ENCODE measurements at regions not wholly inside any gene's neighbourhood (a gene's known extent, or its start where the extent isn't known, plus 50 kb on each side); places are given as distances from the start of the nearest gene placed in this dataset.

DNA sequence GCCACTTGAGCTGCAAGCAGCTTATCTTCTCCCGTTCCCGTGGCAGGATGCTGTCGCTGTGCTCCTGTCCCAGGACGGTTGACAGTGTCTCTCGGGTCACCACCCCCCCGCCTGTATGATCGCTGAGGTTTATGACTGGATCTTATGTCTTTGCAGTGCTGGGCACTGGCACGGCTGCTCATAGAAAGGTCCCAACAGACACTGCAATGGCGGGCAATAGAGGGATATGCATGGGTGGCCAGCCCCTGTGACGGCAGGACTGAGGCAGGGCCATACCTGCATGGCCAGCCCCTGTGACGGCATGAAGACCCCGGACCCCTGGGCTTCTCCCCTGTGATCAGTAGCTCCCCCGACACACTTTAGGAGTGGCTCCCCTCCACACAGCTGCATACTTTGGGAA lies 307.2 kb downstream of the TEX29 start:
- no peak for TF ChIP-seq POLR2A (IDR thresholded peaks at IDR 0.05)
- TF ChIP-seq, protein P1, sequence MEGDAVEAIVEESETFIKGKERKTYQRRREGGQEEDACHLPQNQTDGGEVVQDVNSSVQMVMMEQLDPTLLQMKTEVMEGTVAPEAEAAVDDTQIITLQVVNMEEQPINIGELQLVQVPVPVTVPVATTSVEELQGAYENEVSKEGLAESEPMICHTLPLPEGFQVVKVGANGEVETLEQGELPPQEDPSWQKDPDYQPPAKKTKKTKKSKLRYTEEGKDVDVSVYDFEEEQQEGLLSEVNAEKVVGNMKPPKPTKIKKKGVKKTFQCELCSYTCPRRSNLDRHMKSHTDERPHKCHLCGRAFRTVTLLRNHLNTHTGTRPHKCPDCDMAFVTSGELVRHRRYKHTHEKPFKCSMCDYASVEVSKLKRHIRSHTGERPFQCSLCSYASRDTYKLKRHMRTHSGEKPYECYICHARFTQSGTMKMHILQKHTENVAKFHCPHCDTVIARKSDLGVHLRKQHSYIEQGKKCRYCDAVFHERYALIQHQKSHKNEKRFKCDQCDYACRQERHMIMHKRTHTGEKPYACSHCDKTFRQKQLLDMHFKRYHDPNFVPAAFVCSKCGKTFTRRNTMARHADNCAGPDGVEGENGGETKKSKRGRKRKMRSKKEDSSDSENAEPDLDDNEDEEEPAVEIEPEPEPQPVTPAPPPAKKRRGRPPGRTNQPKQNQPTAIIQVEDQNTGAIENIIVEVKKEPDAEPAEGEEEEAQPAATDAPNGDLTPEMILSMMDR (IDR thresholded peaks at IDR 0.05): no peak
